Upper lobe of left lung (tissue), 6 donors: ENCODE measurements at regions not wholly inside any gene's neighbourhood (a gene's known extent, or its start where the extent isn't known, plus 50 kb on each side); places are given as distances from the start of the nearest gene placed in this dataset.

Experiments
- ATAC-seq, 2 donors: fragments of 200-7000 bp; cut with Tn5 transposase; one replicate each; pipeline ENCODE4 v1.9.1; 2022; ENCODE audit warnings: mild to moderate bottlenecking in 2 of 2, moderate library complexity in 2 of 2; ENCODE audit not compliant: low FRiP score in 2 of 2
- DNase-seq, 2 donors: peaks; one replicate each; pipeline ENCODE4 v3.0.0-alpha.2; 2019 to 2020
- H3K27ac ChIP-seq, 4 donors: fragments of 200-600 bp; sonication (generic); one replicate each; pipeline ENCODE4 v1.5.1; 2016 to 2019
- H3K27me3 ChIP-seq, 4 donors: fragments of 200-600 bp; sonication (generic); one replicate each; pipeline ENCODE4 v1.5.1; 2017 to 2019
- H3K36me3 ChIP-seq, 4 donors: fragments of 200-600 bp; sonication (generic); one replicate each; pipeline ENCODE4 v1.5.1; 2016 to 2019
- H3K4me1 ChIP-seq, 4 donors: fragments of 200-600 bp; sonication (generic); one replicate each; pipeline ENCODE4 v1.5.1; 2018 to 2019
- H3K4me3 ChIP-seq, 4 donors: fragments of 200-600 bp; sonication (generic); one replicate each; pipeline ENCODE4 v1.5.1; 2017 to 2019; ENCODE audit warnings: mild to moderate bottlenecking in 2 of 4, moderate library complexity in 1 of 4
- H3K9me3 ChIP-seq, 4 donors: fragments of 200-600 bp; sonication (generic); one replicate each; pipeline ENCODE4 v1.5.1; 2018 to 2019
- CTCF ChIP-seq, 6 experiments: fragments of 450-650 bp in 4 of 6; fragments of 200-600 bp in 2 of 6; sonication (generic) in 2 of 6; IDR thresholded peaks; one replicate each; pipeline ENCODE4 v1.5.1; 2016 to 2019; ENCODE audit warnings: antibody characterized with exemption in 6 of 6
- EP300 ChIP-seq, 4 donors: sonication (generic); formaldehyde crosslinking; IDR thresholded peaks; one replicate each; pipeline ENCODE4 v1.5.1; 2017; ENCODE audit warnings: antibody characterized with exemption in 4 of 4, control low read depth in 2 of 4
- POLR2A ChIP-seq, 4 donors: fragments of 450-650 bp; IDR thresholded peaks; one replicate each; pipeline ENCODE4 v1.5.1; 2016 to 2017; ENCODE audit warnings: antibody characterized with exemption in 4 of 4, mild to moderate bottlenecking in 2 of 4
- POLR2AphosphoS5 ChIP-seq, 2 donors: sonication (generic); formaldehyde crosslinking; IDR thresholded peaks; one replicate each; pipeline ENCODE4 v1.5.1; 2017; ENCODE audit warnings: antibody characterized with exemption in 2 of 2
- WGBS, 2 donors: methylation state at CpG; one replicate each; pipeline ENCODE4 v1.1.5; 2017 to 2018; 5-methylcytosine and 5-hydroxymethylcytosine counted together
- donor health status: DM: no; HTN: no; CAD: no; lungs with moderate emphysema.
- donor health status: DM: no; HTN: yes; CAD: no; lungs with severe emphysema.

DNA sequence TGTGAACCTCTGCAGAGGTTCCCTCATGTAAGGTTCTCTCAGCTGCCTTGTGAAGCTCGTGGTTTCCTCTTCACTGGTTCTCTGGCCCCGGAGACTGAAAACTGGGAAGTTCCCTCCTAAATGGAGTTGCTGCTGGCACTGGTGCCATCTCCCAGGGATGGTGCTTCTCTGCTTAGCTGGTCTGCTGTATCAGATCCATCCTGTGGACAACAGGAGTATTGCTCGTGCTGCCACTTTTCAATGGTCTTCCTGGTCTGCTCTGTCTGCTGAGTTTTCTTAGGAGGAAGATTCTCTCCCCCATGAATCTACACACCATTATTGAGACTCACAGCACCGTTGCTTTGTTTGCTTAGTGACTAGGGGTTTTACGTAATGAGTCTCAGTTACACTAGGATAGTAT, 247.8 kb downstream of the OTUD1 start:
- H3K36me3 ChIP-seq = no peaks in the 10 kb centered on the region
- WGBS, 2 donors = 63 to 69% methylated on average over 5 of the region's 5 CpGs
- H3K27ac ChIP-seq = no peak overlapping the region
- H3K27me3 ChIP-seq = no peaks in the 10 kb centered on the region
- DNase-seq (no peak), ATAC-seq (no peak)
- no peak for TF ChIP-seq EP300 (IDR thresholded peaks at IDR 0.05)
- no peak for TF ChIP-seq CTCF (IDR thresholded peaks at IDR 0.05)
- no peak for TF ChIP-seq POLR2AphosphoS5 (IDR thresholded peaks at IDR 0.05)
- TF ChIP-seq POLR2A (IDR thresholded peaks at IDR 0.05) = no peak
- H3K4me3 ChIP-seq = no peak overlapping the region
- no peaks in the 10 kb centered on the region for H3K9me3 ChIP-seq
- no peaks in the 10 kb centered on the region for H3K4me1 ChIP-seq

GRCh38 chr10:23692736-23693135, 253.9 kb downstream of the OTUD1 start:
- ATAC-seq (no peak), DNase-seq (no peak)
- Histone ChIP-seq H3K27me3 (peaks cover 0 to 28% (median 11%) of the 10 kb centered on the region in 4 donors), H3K9me3 (no peaks in the 10 kb centered on the region), H3K4me1 (peaks cover 10 to 21% (median 12%) of the 10 kb centered on the region in 4 donors), H3K4me3 (no peak overlapping the region), H3K27ac (no peak overlapping the region), H3K36me3 (no peaks in the 10 kb centered on the region)
- TF ChIP-seq CTCF (IDR thresholded peaks at IDR 0.05) (no peak), POLR2AphosphoS5 (IDR thresholded peaks at IDR 0.05) (no peak), POLR2A (IDR thresholded peaks at IDR 0.05) (no peak), EP300 (IDR thresholded peaks at IDR 0.05) (no peak)
- 31 to 37% methylated on average over 7 of the region's 7 CpGs for WGBS, 2 donors

- 7 to 8% methylated on average over 8 to 17 of the region's 23 CpGs for WGBS, 2 donors
- Histone ChIP-seq H3K27ac (no peak overlapping the region), H3K4me3 (no peak overlapping the region), H3K9me3 (no peaks in the 10 kb centered on the region), H3K36me3 (no peaks in the 10 kb centered on the region), H3K27me3 (peaks cover 0 to 28% (median 11%) of the 10 kb centered on the region in 4 donors), H3K4me1 (peaks cover 10 to 21% (median 12%) of the 10 kb centered on the region in 4 donors)
- no peak for ATAC-seq
- TF ChIP-seq EP300 (IDR thresholded peaks at IDR 0.05) = no peak
- no peak for TF ChIP-seq POLR2A (IDR thresholded peaks at IDR 0.05)
- no peak for TF ChIP-seq POLR2AphosphoS5 (IDR thresholded peaks at IDR 0.05)
- TF ChIP-seq CTCF (IDR thresholded peaks at IDR 0.05) = no peak
- peak in 1 of 2 donors; percentile 80 for DNase-seq
These were observed 254.6 kb downstream of the OTUD1 start for GRCh38 chr10:23693501-23693901.

DNA sequence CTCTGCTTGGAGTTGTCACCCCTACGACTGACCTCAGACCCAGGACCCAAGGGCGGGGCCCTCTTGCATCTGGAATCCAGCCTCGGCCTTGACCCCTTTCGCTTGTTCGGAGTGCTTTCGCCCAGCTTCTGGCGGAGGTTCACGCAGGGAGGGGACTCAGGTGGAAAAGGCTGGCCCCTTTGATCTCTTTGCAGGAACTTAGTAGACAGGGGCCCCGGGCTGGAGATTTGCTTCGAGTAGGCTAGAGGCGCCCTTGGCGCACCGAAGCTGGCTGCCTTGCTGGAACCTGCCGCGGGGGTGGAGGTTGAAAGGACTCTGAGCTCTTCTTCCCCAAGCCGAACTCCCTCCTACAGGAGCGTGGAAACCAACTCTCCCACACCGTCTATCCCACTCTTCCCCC, 255.1 kb downstream of the OTUD1 start:
- H3K27ac ChIP-seq = no peak overlapping the region
- H3K9me3 ChIP-seq = no peaks in the 10 kb centered on the region
- ATAC-seq (no peak), DNase-seq (peak in 1 of 2 donors; percentile 17)
- peaks cover 10 to 21% (median 12%) of the 10 kb centered on the region in 4 donors for H3K4me1 ChIP-seq
- no peaks in the 10 kb centered on the region for H3K36me3 ChIP-seq
- peaks cover 0 to 28% (median 11%) of the 10 kb centered on the region in 4 donors for H3K27me3 ChIP-seq
- WGBS, 2 donors = 2% methylated on average over 8 to 14 of the region's 18 CpGs
- peak overlapping the region in 1 of 4 donors; percentile 34 for H3K4me3 ChIP-seq
- TF ChIP-seq POLR2A (IDR thresholded peaks at IDR 0.05) (no peak), EP300 (IDR thresholded peaks at IDR 0.05) (no peak), CTCF (IDR thresholded peaks at IDR 0.05) (no peak), POLR2AphosphoS5 (IDR thresholded peaks at IDR 0.05) (no peak)

DNA sequence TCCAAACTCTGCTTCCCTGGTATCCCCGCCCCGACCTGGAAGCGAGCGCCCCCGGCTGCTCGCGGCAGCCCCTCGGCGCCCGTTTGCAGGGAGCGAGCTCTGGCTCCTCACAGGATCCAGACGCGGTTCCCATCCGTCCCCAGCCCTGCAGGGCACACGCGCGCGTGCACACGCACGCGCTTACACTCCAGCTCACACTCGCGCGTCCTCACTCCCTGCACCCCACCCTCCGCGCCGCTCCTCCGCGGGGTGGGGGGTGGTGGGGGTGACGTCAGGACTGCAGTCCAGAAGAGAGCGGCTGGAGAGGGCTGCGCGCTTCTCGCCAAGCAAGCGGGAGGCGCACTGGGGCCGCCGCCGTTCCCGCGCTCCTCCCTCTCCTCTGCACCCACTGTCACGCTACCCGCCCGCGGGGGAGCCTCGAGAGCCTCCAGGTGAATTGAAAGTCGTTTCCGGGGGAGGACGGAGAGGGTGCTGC, 255.6 kb downstream of the OTUD1 start:
- no peak for TF ChIP-seq POLR2A (IDR thresholded peaks at IDR 0.05)
- TF ChIP-seq CTCF (IDR thresholded peaks at IDR 0.05) = no peak
- TF ChIP-seq POLR2AphosphoS5 (IDR thresholded peaks at IDR 0.05) = no peak
- no peak for TF ChIP-seq EP300 (IDR thresholded peaks at IDR 0.05)
- Histone ChIP-seq H3K27ac (no peak overlapping the region), H3K4me3 (peak overlapping the region in 3 of 4 donors; percentile 23 to 34 (median 24)), H3K27me3 (peaks cover 0 to 28% (median 11%) of the 10 kb centered on the region in 4 donors), H3K4me1 (peaks cover 10 to 21% (median 12%) of the 10 kb centered on the region in 4 donors), H3K9me3 (no peaks in the 10 kb centered on the region), H3K36me3 (no peaks in the 10 kb centered on the region)
- WGBS, 2 donors = 0 to 4% methylated on average over 1 to 5 of the region's 49 CpGs
- ATAC-seq (peak in 1 of 2 donors; percentile 33), DNase-seq (peak in 1 of 2 donors; percentile 71)
